ENCODE measurements at regions not wholly inside any gene's neighbourhood (a gene's known extent, or its start where the extent isn't known, plus 50 kb on each side); places are given as distances from the start of the nearest gene placed in this dataset.

DNA sequence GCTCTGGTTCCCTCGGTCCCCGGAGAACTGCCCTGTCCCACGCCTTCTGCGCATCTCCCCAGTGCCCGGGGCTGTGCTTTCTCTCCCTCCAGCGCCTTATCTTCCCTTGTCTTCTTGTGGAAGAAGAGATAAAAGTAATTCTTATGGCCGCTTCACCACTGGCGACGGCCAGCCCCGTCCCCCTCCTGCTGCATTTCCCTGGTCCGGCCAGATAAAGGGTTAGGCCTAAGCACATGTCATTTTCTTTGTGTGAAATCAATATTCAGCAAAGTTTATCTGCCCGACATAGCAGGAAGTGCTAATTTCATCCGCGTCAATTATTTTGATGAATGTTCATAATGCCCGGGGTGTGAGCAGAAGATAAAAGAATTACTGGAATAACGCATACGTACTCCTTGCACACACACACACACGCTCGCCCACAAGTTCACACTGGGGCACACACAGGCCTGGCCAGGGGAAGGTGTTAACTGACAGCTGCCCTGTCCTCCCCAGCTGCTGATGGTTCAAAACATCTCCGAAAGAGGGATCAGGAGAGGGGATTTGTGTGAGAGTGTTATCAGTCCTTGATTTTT lies 177.7 kb upstream of the LHX5 start:
- no peak for DNase-seq
- Histone ChIP-seq H3K4me3 (no peak overlapping the region), H3K36me3 (ENCODE audit: low read depth, missing control alignments) (no peaks in the 10 kb centered on the region), H3K9me3 (no peaks in the 10 kb centered on the region), H3K27ac (no peak overlapping the region), H3K4me1 (no peaks in the 10 kb centered on the region), H3K27me3 (no peaks in the 10 kb centered on the region)
- WGBS, 2 donors: 29 to 50% methylated on average over 20 of the region's 20 CpGs
- intact Hi-C loops (cut with DNase I; ENCODE audit: low total_unique reads): no loop called here
- no peak for TF ChIP-seq POLR2A (IDR thresholded peaks at IDR 0.05)
- TF ChIP-seq, protein P1, sequence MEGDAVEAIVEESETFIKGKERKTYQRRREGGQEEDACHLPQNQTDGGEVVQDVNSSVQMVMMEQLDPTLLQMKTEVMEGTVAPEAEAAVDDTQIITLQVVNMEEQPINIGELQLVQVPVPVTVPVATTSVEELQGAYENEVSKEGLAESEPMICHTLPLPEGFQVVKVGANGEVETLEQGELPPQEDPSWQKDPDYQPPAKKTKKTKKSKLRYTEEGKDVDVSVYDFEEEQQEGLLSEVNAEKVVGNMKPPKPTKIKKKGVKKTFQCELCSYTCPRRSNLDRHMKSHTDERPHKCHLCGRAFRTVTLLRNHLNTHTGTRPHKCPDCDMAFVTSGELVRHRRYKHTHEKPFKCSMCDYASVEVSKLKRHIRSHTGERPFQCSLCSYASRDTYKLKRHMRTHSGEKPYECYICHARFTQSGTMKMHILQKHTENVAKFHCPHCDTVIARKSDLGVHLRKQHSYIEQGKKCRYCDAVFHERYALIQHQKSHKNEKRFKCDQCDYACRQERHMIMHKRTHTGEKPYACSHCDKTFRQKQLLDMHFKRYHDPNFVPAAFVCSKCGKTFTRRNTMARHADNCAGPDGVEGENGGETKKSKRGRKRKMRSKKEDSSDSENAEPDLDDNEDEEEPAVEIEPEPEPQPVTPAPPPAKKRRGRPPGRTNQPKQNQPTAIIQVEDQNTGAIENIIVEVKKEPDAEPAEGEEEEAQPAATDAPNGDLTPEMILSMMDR (IDR thresholded peaks at IDR 0.05): no peak

DNA sequence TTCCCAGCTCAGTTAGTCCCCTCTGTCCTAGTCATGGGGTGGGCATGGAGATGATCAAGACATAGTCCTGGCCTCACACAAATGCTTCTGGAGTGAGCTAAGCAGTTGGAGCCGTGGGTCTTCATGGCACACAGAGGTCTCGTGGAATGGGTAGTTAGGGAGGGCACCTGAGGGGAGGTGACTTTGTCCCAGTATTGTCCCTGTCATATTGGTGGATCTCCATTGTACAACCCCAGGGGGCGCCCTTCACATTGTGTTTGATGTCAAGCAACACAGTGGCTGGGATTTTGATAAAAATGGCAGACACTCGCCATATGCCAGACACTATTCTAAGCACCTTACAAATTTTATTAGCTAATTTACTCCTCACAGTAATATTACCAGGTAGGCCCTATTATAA lies 175.4 kb upstream of the LHX5 start:
- intact Hi-C loops (cut with DNase I; ENCODE audit: low total_unique reads): no loop called here
- WGBS, 2 donors: 73 to 76% methylated on average over 4 of the region's 4 CpGs
- Histone ChIP-seq H3K9me3 (no peaks in the 10 kb centered on the region), H3K36me3 (ENCODE audit: low read depth, missing control alignments) (no peaks in the 10 kb centered on the region), H3K27ac (no peak overlapping the region), H3K4me3 (no peak overlapping the region), H3K27me3 (no peaks in the 10 kb centered on the region), H3K4me1 (no peaks in the 10 kb centered on the region)
- peak; percentile 30 for DNase-seq
- TF ChIP-seq, protein P1 (IDR thresholded peaks at IDR 0.05): no peak
- no peak for TF ChIP-seq POLR2A (IDR thresholded peaks at IDR 0.05)

DNA sequence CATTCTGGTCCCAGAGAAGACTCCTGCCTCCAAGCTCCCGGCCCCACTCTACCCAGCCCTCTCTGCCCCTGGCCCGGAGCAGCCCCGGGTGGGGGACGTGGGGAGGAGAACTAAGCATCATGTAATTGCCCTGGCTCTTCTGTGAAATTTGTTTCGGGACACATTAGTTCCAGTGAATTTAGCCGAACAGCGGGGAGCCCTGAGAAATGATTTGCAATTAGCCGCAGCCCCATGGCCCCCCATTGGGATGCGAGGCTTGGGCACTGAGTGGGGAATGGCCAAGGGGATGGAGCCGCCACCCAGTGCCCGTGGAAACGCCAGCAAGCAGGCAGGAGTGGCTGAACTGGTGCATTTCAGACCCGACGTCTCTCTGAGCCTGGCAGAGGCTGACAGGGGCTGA lies 173.9 kb upstream of the LHX5 start:
- H3K27me3 ChIP-seq: no peaks in the 10 kb centered on the region
- no peaks in the 10 kb centered on the region for H3K36me3 ChIP-seq (ENCODE audit: low read depth, missing control alignments)
- intact Hi-C loops (cut with DNase I; ENCODE audit: low total_unique reads): no loop called here
- H3K4me1 ChIP-seq: peaks cover 4% of the 10 kb centered on the region
- H3K27ac ChIP-seq: no peak overlapping the region
- 50 to 58% methylated on average over 13 to 14 of the region's 14 CpGs for WGBS, 2 donors
- no peak for DNase-seq
- no peak overlapping the region for H3K4me3 ChIP-seq
- TF ChIP-seq, protein P1 (IDR thresholded peaks at IDR 0.05): no peak
- TF ChIP-seq POLR2A (IDR thresholded peaks at IDR 0.05): no peak
- no peaks in the 10 kb centered on the region for H3K9me3 ChIP-seq

DNA sequence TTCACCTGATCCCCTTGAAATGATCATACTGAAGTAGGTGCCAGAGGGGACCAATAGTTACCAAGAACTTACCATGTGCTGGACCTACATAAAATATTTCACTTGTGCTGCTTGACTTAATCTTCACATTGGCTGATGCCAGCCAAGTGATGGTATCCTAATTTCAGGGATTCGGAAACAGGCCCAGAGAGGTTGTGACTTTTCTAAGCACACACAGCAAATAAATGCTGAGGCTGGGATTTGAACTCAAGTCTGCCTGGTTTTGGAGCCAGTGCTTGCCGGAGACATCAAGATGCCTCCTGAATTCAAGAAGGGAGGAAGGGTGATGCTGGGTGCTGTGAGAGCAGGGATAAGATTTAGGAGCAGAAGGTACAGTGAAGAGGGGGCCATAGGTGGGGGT lies 173.5 kb upstream of the LHX5 start:
- WGBS, 2 donors: 65 to 90% methylated on average over 2 of the region's 2 CpGs
- Histone ChIP-seq H3K9me3 (no peaks in the 10 kb centered on the region), H3K4me3 (no peak overlapping the region), H3K27ac (no peak overlapping the region), H3K27me3 (no peaks in the 10 kb centered on the region), H3K4me1 (peaks cover 4% of the 10 kb centered on the region), H3K36me3 (ENCODE audit: low read depth, missing control alignments) (no peaks in the 10 kb centered on the region)
- no peak for DNase-seq
- TF ChIP-seq POLR2A (IDR thresholded peaks at IDR 0.05): no peak
- intact Hi-C loops (cut with DNase I; ENCODE audit: low total_unique reads): no loop called here

DNA sequence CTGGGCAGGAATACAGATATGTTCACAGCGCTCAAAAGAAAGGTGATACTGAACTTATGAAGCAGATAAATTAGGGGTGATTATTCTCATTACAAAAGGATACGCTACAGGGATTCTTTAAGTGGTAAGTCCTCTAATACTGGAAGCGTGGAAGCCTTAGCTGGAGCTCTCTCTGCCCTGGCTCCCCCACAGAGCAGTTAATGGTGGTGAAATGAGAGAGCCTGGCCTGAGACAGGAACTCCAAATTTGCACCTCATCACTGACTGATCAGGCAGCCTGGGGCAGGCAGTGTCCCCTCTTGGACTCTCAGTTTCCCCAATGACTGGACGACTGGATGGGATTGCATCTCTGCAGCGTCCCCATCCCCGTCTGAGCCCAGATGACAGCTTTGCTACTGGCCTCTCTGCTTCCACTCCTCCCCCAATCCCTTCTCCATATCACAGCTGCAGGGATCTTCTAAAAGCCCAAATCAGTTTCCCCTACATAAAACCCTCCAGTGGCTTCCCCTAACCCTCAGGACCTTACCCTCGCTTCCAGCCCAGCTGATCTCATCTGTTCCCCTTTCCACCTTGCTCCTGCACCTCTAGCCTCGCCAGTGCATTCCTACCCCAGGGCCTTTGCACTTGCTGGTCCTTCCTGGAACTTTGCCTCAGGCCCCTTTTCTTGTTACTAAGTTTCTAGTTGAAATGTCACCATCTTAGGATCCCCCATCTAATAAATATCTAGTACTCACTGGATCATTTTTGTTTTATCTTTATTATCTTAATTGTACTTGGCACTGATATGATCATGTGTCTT lies 171.7 kb upstream of the LHX5 start:
- Histone ChIP-seq H3K4me3 (no peak overlapping the region), H3K36me3 (ENCODE audit: low read depth, missing control alignments) (no peaks in the 10 kb centered on the region), H3K9me3 (no peaks in the 10 kb centered on the region), H3K4me1 (peaks cover 4% of the 10 kb centered on the region), H3K27ac (no peak overlapping the region), H3K27me3 (no peaks in the 10 kb centered on the region)
- 44 to 62% methylated on average over 8 of the region's 8 CpGs for WGBS, 2 donors
- TF ChIP-seq, protein P1 (IDR thresholded peaks at IDR 0.05): no peak
- TF ChIP-seq POLR2A (IDR thresholded peaks at IDR 0.05): no peak
- DNase-seq: no peak
- intact Hi-C loops (cut with DNase I; ENCODE audit: low total_unique reads): no loop called here

Measured in testis (tissue), 2 donors.